Stimulated activated CD4-positive, alpha-beta T cell treated with anti-CD3 and anti-CD28 coated beads, Interleukin-1b, Interleukin-23, amount 100 ng/mL, for 48 hours (primary cell): ENCODE measurements at regions not wholly inside any gene's neighbourhood (a gene's known extent, or its start where the extent isn't known, plus 50 kb on each side); places are given as distances from the start of the nearest gene placed in this dataset.

Experiments
- DNase-seq: peaks from one replicate; pipeline ENCODE4 v3.0.0-alpha.2; 2020

- DNase-seq, result no peak
Measured at GRCh38 chr9:79962150-79962549, 390.4 kb downstream of the TLE4 start.

GRCh38 chr9:79955300-79955699 lies 383.5 kb downstream of the TLE4 start:
- DNase-seq, result peak; percentile 2

- no peak for DNase-seq
Measured at GRCh38 chr9:79953908-79954307, 382.1 kb downstream of the TLE4 start.

GRCh38 chr9:79952401-79952800 lies 380.6 kb downstream of the TLE4 start:
- no peak for DNase-seq

- DNase-seq, result no peak
Measured at GRCh38 chr9:79946712-79947111, 374.9 kb downstream of the TLE4 start.

- DNase-seq, result no peak
Measured at GRCh38 chr9:79945495-79945894, 373.7 kb downstream of the TLE4 start.

- DNase-seq, result no peak
Measured at GRCh38 chr9:79945016-79945415, 373.3 kb downstream of the TLE4 start.

GRCh38 chr9:79940919-79941318 lies 369.2 kb downstream of the TLE4 start:
- no peak for DNase-seq

- DNase-seq, result no peak
Measured at GRCh38 chr9:79939819-79940218, 368.1 kb downstream of the TLE4 start.

- DNase-seq, result no peak
Measured at GRCh38 chr9:79936336-79936735, 364.6 kb downstream of the TLE4 start.

- DNase-seq, result no peak
Measured at GRCh38 chr9:79929285-79929684, 357.5 kb downstream of the TLE4 start.

GRCh38 chr9:79928661-79929223 lies 357.0 kb downstream of the TLE4 start:
- DNase-seq, result no peak

- DNase-seq, result no peak
Measured at GRCh38 chr9:79925326-79925725, 353.6 kb downstream of the TLE4 start.

GRCh38 chr9:79924836-79925235 lies 353.1 kb downstream of the TLE4 start:
- no peak for DNase-seq

GRCh38 chr9:79917421-79917820 lies 345.7 kb downstream of the TLE4 start:
- no peak for DNase-seq

- DNase-seq, result no peak
Measured at GRCh38 chr9:79913867-79914266, 342.1 kb downstream of the TLE4 start.

- DNase-seq, result no peak
Measured at GRCh38 chr9:79912318-79913070, 340.7 kb downstream of the TLE4 start.

- no peak for DNase-seq
Measured at GRCh38 chr9:79911724-79912123, 340.0 kb downstream of the TLE4 start.

GRCh38 chr9:79902825-79903600 lies 331.2 kb downstream of the TLE4 start:
- DNase-seq, result no peak

- DNase-seq, result no peak
Measured at GRCh38 chr9:79900754-79901153, 329.0 kb downstream of the TLE4 start.

- no peak for DNase-seq
Measured at GRCh38 chr9:79896390-79896980, 324.7 kb downstream of the TLE4 start.

GRCh38 chr9:79895232-79895631 lies 323.5 kb downstream of the TLE4 start:
- no peak for DNase-seq

- no peak for DNase-seq
Measured at GRCh38 chr9:79889369-79889768, 317.6 kb downstream of the TLE4 start.
